ENCODE measurements at regions not wholly inside any gene's neighbourhood (a gene's known extent, or its start where the extent isn't known, plus 50 kb on each side); places are given as distances from the start of the nearest gene placed in this dataset.

DNA sequence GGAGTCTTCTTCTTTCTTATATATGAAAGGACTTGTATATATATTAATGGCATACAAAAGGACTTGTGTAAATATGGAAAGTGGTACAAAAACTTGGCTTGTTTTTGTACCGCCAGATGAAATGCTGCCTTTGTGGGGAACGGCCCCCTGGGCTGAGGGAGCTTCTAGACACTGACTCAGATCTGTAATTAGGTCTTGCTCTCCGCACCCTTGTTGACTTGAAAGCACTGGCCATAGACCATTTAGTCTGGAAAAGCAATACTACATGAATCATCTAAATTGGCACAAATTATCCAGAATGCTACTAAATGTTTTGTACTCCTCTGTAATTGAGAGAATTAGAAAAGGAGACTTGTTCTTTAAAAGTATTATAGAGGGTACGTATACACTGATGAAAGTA, 399.9 kb upstream of the RGS6 start:
- TF ChIP-seq CTCF (IDR thresholded peaks at IDR 0.05) (no peak), POLR2A (IDR thresholded peaks at IDR 0.05) (no peak)

All from right lobe of liver (tissue), 4 donors.